GM12878 (cell line): ENCODE measurements at regions not wholly inside any gene's neighbourhood (a gene's known extent, or its start where the extent isn't known, plus 50 kb on each side); places are given as distances from the start of the nearest gene placed in this dataset.

ENCODE experiments used
- ATAC-seq: fragments of 200-7000 bp; cut with Tn5 transposase; 3 replicates; pipeline ENCODE4 v1.9.1; 2020; ENCODE audit warnings: mild to moderate bottlenecking, moderate library complexity
- BruUV-seq: library from RNA; stranded (reverse); fragments of 400-500 nt; replicated peaks from 2 replicates; lab custom pipeline; 2021; lab: Mats Ljungman, UMichigan
- CTCF ChIA-PET: fragments of 300-600 bp; sonication (Branson Sonifier 250); formaldehyde crosslinking; extraction: SDS; loops from one replicate; lab custom pipeline; 2021; ENCODE audit warnings: inconsistent platforms; lab: Yijun Ruan, JAX
- POLR2A ChIA-PET: fragments of 350-600 bp; formaldehyde crosslinking; extraction: SDS; loops from one replicate; lab custom pipeline; 2021; ENCODE audit warnings: inconsistent platforms; lab: Charles Lee
- RAD21 ChIA-PET: fragments of 300-600 bp; sonication (Branson Sonifier 250); formaldehyde crosslinking; loops from one replicate; lab custom pipeline; 2023; ENCODE audit warnings: antibody characterized with exemption; ENCODE audit not compliant: unreplicated experiment; lab: Charles Lee
- SMC1A ChIA-PET: fragments of 300-600 bp; sonication (Branson Sonifier 250); formaldehyde crosslinking; loops from one replicate; lab custom pipeline; 2023; ENCODE audit not compliant: unreplicated experiment, uncharacterized antibody; lab: Charles Lee
- DNase-seq: peaks from one replicate; pipeline ENCODE4 v3.0.0-alpha.2; 2011; ENCODE audit warnings: low read depth, low spot score
- FAIRE-seq: peaks from 3 replicates; lab custom pipeline; 2011; peaks lifted over from hg19 to GRCh38; lab: Jason Lieb, UNC
- H2AFZ ChIP-seq: 2 replicates; pipeline ENCODE4 v1.6.0; 2011; ENCODE audit warnings: low read depth, low read length, control low read depth; ENCODE audit not compliant: control insufficient read depth
- H3K27ac ChIP-seq: 2 replicates; pipeline ENCODE4 v1.5.1; 2011; ENCODE audit warnings: control low read depth; ENCODE audit not compliant: control insufficient read depth, insufficient read depth
- H3K27me3 ChIP-seq, 2 experiments: replicated peaks in 1 of 2; 2 replicates each; pipeline versions ENCODE4 v1.6.0 to v1.6.1; 2011; ENCODE audit warnings: low read length in 1 of 2; ENCODE audit not compliant: control insufficient read depth in 2 of 2, insufficient read depth in 2 of 2
- H3K36me3 ChIP-seq, 2 experiments: 2 replicates each; pipeline ENCODE4 v1.5.1; 2011; ENCODE audit warnings: low read length in 1 of 2; ENCODE audit not compliant: control insufficient read depth in 2 of 2, insufficient read depth in 2 of 2
- H3K4me1 ChIP-seq: 2 replicates; pipeline ENCODE4 v1.6.1; 2011; ENCODE audit warnings: mild to moderate bottlenecking, low read length, moderate library complexity, mixed read lengths; ENCODE audit not compliant: control insufficient read depth, insufficient read depth
- H3K4me2 ChIP-seq: 2 replicates; pipeline ENCODE4 v1.6.0; 2011; ENCODE audit warnings: control low read depth; ENCODE audit not compliant: control insufficient read depth, insufficient read depth
- H3K4me3 ChIP-seq: fragments of 200-600 bp; sonication (generic); 2 replicates; pipeline ENCODE4 v1.5.1; 2016
- H3K79me2 ChIP-seq: 2 replicates; pipeline ENCODE4 v1.6.0; 2011; ENCODE audit warnings: low read length; ENCODE audit not compliant: control insufficient read depth, insufficient read depth
- H3K9ac ChIP-seq: 2 replicates; pipeline ENCODE4 v1.8.0; 2011; ENCODE audit warnings: low read length, control low read depth, mixed read lengths; ENCODE audit not compliant: control insufficient read depth, insufficient read depth
- H3K9me3 ChIP-seq: replicated peaks from 3 replicates; pipeline ENCODE4 v1.5.1; 2011; ENCODE audit warnings: mild to moderate bottlenecking, low read length; ENCODE audit not compliant: control insufficient read depth, insufficient read depth
- H4K20me1 ChIP-seq: 2 replicates; pipeline ENCODE4 v1.6.0; 2011; ENCODE audit not compliant: control insufficient read depth, insufficient read depth
- BMI1 ChIP-seq: fragments of 450-650 bp; IDR thresholded peaks from 2 replicates; pipeline ENCODE4 v1.6.1; 2016; ENCODE audit warnings: mild to moderate bottlenecking, moderate library complexity, borderline replicate concordance
- FOS ChIP-seq: IDR thresholded peaks from 3 replicates; pipeline ENCODE4 v1.6.1; 2011; ENCODE audit warnings: borderline replicate concordance; ENCODE audit not compliant: insufficient read length; ENCODE audit errors: extremely low read depth
- IKZF2 ChIP-seq, 2 experiments: fragments of 450-650 bp; IDR thresholded peaks; 2 replicates each; pipeline ENCODE4 v1.6.1; 2017; ENCODE audit warnings: mild to moderate bottlenecking in 2 of 2, moderate library complexity in 2 of 2
- LARP7 ChIP-seq: fragments of 450-650 bp; IDR thresholded peaks from 2 replicates; pipeline ENCODE4 v1.6.1; 2017; ENCODE audit warnings: mild to moderate bottlenecking
- MEF2A ChIP-seq: IDR thresholded peaks from 2 replicates; pipeline ENCODE4 v1.6.1; 2011; ENCODE audit warnings: low read depth, mild to moderate bottlenecking, low read length, moderate library complexity; ENCODE audit not compliant: insufficient read depth
- NFXL1 ChIP-seq: fragments of 450-650 bp; IDR thresholded peaks from 2 replicates; pipeline ENCODE4 v1.6.1; 2017; ENCODE audit warnings: antibody characterized with exemption, mild to moderate bottlenecking, borderline replicate concordance
- SMAD1 ChIP-seq: fragments of 450-650 bp; IDR thresholded peaks from 2 replicates; pipeline ENCODE4 v1.6.1; 2018; ENCODE audit warnings: mild to moderate bottlenecking, low read depth; ENCODE audit not compliant: partially characterized antibody
- ZNF384 ChIP-seq: IDR thresholded peaks from 2 replicates; pipeline ENCODE4 v1.6.1; 2012; ENCODE audit warnings: low read depth, mild to moderate bottlenecking, low read length, improper control_type of control experiment, borderline replicate concordance
- WGBS: methylation state at CpG from one replicate; pipeline ENCODE4 v1.1.6; 2016; ENCODE audit warnings: low lambda C conversion rate; ENCODE audit not compliant: insufficient replicate concordance, insufficient coverage; ENCODE audit errors: missing lambda C conversion rate; 5-methylcytosine and 5-hydroxymethylcytosine counted together
- in situ Hi-C: fragments of 300-500 bp; cut with MboI; formaldehyde crosslinking; loops from 9 replicates; pipeline ENCODE4 v1.14.3; 2018; ENCODE audit warnings: mixed read lengths
- intact Hi-C: fragments of 100-400 bp; cut with micrococcal nuclease; formaldehyde crosslinking; loops from one replicate; pipeline ENCODE4 v1.14.2; 2022; ENCODE audit not compliant: unreplicated experiment
- TF ChIP-seq, protein P1 (sequence below): fragments of 450-650 bp; IDR thresholded peaks from 2 replicates; pipeline ENCODE4 v1.6.1; 2017; ENCODE audit warnings: mild to moderate bottlenecking, low read depth, inconsistent platforms; ENCODE audit not compliant: poor library complexity, severe bottlenecking
- TF ChIP-seq, protein P2 (sequence below): fragments of 450-650 bp; IDR thresholded peaks from 2 replicates; pipeline ENCODE4 v1.6.1; 2016; ENCODE audit warnings: mild to moderate bottlenecking, moderate library complexity, borderline replicate concordance
- TF ChIP-seq, protein P3 (sequence below): fragments of 450-650 bp; IDR thresholded peaks from 2 replicates; pipeline ENCODE4 v1.6.1; 2016; ENCODE audit warnings: mild to moderate bottlenecking

DNA sequence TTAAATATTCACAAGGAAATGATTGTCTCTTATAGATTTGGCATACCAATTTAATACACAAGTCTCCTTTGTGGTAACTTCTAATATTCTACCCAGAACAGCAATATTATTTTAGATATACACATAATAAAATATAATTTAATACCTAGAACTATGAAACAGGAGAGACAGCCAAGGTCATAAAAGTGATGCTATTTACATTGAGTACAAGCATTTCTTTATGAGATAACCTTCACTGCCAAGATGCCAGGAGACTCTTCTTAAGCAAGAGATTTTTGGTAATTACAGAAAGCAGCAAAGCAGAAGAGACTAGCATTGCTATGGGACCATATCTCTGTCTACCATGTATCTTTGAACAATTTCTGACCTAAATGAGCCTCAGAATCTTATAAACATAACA lies 764.6 kb upstream of the GHITM start:
- TF ChIP-seq SMAD1, result no peak
- TF ChIP-seq BMI1, result no peak
- TF ChIP-seq LARP7, result no peak
- no peaks in the 10 kb centered on the region for H3K27me3 ChIP-seq
- no peak for FAIRE-seq
- H3K36me3 ChIP-seq, result no peaks in the 10 kb centered on the region
- no peak for DNase-seq
- H3K9ac ChIP-seq, result no peak overlapping the region
- no peak overlapping the region for H3K27ac ChIP-seq
- H3K4me1 ChIP-seq, result no peaks in the 10 kb centered on the region
- intact Hi-C loops, result loop anchor here (5.0 kb wide), 1 partner anchor 577 kb away; no protein-coding TSS in a partner anchor
- H3K79me2 ChIP-seq, result no peaks in the 10 kb centered on the region
- RAD21 ChIA-PET, result no interaction called here
- SMC1A ChIA-PET, result no interaction called here
- in situ Hi-C loops, result no loop called here
- CTCF ChIA-PET, result no interaction called here
- no peaks in the 10 kb centered on the region for H4K20me1 ChIP-seq
- H3K4me3 ChIP-seq, result no peak overlapping the region
- BruUV-seq, result no TSS peak
- no peak for ATAC-seq
- no peak overlapping the region for H2AFZ ChIP-seq
- H3K9me3 ChIP-seq, result no peaks in the 10 kb centered on the region
- H3K4me2 ChIP-seq, result no peak overlapping the region
- POLR2A ChIA-PET, result no interaction called here

DNA sequence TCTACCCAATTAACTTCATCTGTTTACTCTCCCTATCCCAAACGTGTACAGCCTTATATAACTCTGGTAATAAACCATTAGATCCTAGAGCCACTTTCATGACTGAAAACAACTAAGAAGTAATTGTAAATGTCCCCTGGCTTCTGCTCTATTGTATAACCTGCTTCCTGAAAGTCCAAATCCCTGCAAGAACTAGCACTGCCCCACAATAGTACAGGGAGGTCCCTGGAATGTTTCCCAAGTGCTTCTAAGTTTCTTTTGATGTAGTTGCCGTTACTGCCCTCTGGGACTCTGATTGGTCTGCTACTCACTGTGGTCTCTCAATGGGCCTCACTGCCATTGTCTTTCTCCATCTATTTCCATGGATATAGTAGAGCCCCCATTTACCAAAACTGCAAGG lies 764.0 kb upstream of the GHITM start:
- Histone ChIP-seq H3K27ac (no peak overlapping the region), H3K36me3 (no peaks in the 10 kb centered on the region), H4K20me1 (no peaks in the 10 kb centered on the region), H3K27me3 (no peaks in the 10 kb centered on the region), H3K9ac (no peak overlapping the region), H3K4me2 (no peak overlapping the region), H2AFZ (no peak overlapping the region), H3K4me1 (no peaks in the 10 kb centered on the region), H3K79me2 (no peaks in the 10 kb centered on the region), H3K9me3 (no peaks in the 10 kb centered on the region), H3K4me3 (no peak overlapping the region)
- intact Hi-C loops, result no loop called here
- DNase-seq, result no peak
- ChIA-PET POLR2A (no interaction called here), RAD21 (no interaction called here), CTCF (no interaction called here), SMC1A (no interaction called here)
- 0% methylated on average over 2 of the region's 2 CpGs for WGBS
- no peak for FAIRE-seq
- ATAC-seq, result no peak
- no TSS peak for BruUV-seq
- in situ Hi-C loops, result no loop called here
- TF ChIP-seq, protein P1, sequence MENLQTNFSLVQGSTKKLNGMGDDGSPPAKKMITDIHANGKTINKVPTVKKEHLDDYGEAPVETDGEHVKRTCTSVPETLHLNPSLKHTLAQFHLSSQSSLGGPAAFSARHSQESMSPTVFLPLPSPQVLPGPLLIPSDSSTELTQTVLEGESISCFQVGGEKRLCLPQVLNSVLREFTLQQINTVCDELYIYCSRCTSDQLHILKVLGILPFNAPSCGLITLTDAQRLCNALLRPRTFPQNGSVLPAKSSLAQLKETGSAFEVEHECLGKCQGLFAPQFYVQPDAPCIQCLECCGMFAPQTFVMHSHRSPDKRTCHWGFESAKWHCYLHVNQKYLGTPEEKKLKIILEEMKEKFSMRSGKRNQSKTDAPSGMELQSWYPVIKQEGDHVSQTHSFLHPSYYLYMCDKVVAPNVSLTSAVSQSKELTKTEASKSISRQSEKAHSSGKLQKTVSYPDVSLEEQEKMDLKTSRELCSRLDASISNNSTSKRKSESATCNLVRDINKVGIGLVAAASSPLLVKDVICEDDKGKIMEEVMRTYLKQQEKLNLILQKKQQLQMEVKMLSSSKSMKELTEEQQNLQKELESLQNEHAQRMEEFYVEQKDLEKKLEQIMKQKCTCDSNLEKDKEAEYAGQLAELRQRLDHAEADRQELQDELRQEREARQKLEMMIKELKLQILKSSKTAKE, result no peak
- TF ChIP-seq ZNF384, result no peak
- no peak for TF ChIP-seq MEF2A
- no peak for TF ChIP-seq IKZF2 (IDR thresholded peaks at IDR 0.05)
- TF ChIP-seq, protein P2, sequence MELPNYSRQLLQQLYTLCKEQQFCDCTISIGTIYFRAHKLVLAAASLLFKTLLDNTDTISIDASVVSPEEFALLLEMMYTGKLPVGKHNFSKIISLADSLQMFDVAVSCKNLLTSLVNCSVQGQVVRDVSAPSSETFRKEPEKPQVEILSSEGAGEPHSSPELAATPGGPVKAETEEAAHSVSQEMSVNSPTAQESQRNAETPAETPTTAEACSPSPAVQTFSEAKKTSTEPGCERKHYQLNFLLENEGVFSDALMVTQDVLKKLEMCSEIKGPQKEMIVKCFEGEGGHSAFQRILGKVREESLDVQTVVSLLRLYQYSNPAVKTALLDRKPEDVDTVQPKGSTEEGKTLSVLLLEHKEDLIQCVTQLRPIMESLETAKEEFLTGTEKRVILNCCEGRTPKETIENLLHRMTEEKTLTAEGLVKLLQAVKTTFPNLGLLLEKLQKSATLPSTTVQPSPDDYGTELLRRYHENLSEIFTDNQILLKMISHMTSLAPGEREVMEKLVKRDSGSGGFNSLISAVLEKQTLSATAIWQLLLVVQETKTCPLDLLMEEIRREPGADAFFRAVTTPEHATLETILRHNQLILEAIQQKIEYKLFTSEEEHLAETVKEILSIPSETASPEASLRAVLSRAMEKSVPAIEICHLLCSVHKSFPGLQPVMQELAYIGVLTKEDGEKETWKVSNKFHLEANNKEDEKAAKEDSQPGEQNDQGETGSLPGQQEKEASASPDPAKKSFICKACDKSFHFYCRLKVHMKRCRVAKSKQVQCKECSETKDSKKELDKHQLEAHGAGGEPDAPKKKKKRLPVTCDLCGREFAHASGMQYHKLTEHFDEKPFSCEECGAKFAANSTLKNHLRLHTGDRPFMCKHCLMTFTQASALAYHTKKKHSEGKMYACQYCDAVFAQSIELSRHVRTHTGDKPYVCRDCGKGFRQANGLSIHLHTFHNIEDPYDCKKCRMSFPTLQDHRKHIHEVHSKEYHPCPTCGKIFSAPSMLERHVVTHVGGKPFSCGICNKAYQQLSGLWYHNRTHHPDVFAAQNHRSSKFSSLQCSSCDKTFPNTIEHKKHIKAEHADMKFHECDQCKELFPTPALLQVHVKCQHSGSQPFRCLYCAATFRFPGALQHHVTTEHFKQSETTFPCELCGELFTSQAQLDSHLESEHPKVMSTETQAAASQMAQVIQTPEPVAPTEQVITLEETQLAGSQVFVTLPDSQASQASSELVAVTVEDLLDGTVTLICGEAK, result no peak
- TF ChIP-seq FOS, result no peak
- TF ChIP-seq NFXL1, result no peak
- TF ChIP-seq, protein P3, sequence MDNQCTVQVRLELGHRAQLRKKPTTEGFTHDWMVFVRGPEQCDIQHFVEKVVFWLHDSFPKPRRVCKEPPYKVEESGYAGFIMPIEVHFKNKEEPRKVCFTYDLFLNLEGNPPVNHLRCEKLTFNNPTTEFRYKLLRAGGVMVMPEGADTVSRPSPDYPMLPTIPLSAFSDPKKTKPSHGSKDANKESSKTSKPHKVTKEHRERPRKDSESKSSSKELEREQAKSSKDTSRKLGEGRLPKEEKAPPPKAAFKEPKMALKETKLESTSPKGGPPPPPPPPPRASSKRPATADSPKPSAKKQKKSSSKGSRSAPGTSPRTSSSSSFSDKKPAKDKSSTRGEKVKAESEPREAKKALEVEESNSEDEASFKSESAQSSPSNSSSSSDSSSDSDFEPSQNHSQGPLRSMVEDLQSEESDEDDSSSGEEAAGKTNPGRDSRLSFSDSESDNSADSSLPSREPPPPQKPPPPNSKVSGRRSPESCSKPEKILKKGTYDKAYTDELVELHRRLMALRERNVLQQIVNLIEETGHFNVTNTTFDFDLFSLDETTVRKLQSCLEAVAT, result no peak
